ENCODE measurements at regions not wholly inside any gene's neighbourhood (a gene's known extent, or its start where the extent isn't known, plus 50 kb on each side); places are given as distances from the start of the nearest gene placed in this dataset.

GRCh38 chr9:18327121-18327520, 146.8 kb upstream of the ADAMTSL1 start:
- no peaks in the 10 kb centered on the region for H3F3A ChIP-seq (ENCODE audit: control insufficient read depth, insufficient read depth)
- H4K20me1 ChIP-seq (ENCODE audit: control insufficient read depth, insufficient read depth, low read depth, low read length): no peaks in the 10 kb centered on the region
- no peaks in the 10 kb centered on the region for H3K79me2 ChIP-seq (ENCODE audit: control insufficient read depth, low read length)
- H3K4me1 ChIP-seq (ENCODE audit: control insufficient read depth, low read length): no peaks in the 10 kb centered on the region
- TF ChIP-seq EZH2phosphoT487 (IDR thresholded peaks at IDR 0.05; ENCODE audit: borderline replicate concordance, low read length) (no peak), CTCF (IDR thresholded peaks at IDR 0.05; ENCODE audit: low read depth, low read length, poor library complexity, severe bottlenecking) (no peak)
- no peaks in the 10 kb centered on the region for H3K36me3 ChIP-seq (ENCODE audit: control insufficient read depth, low read length)
- H3K9me3 ChIP-seq (ENCODE audit: control insufficient read depth, insufficient read depth, low read length): no peaks in the 10 kb centered on the region
- H3K9me2 ChIP-seq (replicated peaks; ENCODE audit: control insufficient read depth, low read length): peaks cover 2% of the 10 kb centered on the region
- peaks cover 5% of the 10 kb centered on the region; the same call in 1 of the 2 replicates for H3K27me3 ChIP-seq (ENCODE audit: control insufficient read depth, low read length)
- no peak overlapping the region for H3K4me3 ChIP-seq (ENCODE audit: low read length)
- no peak overlapping the region for H3K27ac ChIP-seq (ENCODE audit: low read depth, low read length)
- H3K4me2 ChIP-seq (ENCODE audit: low read length): no peak overlapping the region

GRCh38 chr9:18330401-18331309, 143.3 kb upstream of the ADAMTSL1 start:
- no peaks in the 10 kb centered on the region for H3K79me2 ChIP-seq (ENCODE audit: control insufficient read depth, low read length)
- H3K4me1 ChIP-seq (ENCODE audit: control insufficient read depth, low read length): no peaks in the 10 kb centered on the region
- no peaks in the 10 kb centered on the region for H3K36me3 ChIP-seq (ENCODE audit: control insufficient read depth, low read length)
- H3K9me2 ChIP-seq (replicated peaks; ENCODE audit: control insufficient read depth, low read length): peaks cover 2% of the 10 kb centered on the region
- H3F3A ChIP-seq (ENCODE audit: control insufficient read depth, insufficient read depth): no peaks in the 10 kb centered on the region
- H3K9me3 ChIP-seq (ENCODE audit: control insufficient read depth, insufficient read depth, low read length): no peaks in the 10 kb centered on the region
- H3K4me3 ChIP-seq (ENCODE audit: low read length): no peak overlapping the region
- no peak for TF ChIP-seq EZH2phosphoT487 (IDR thresholded peaks at IDR 0.05; ENCODE audit: borderline replicate concordance, low read length)
- TF ChIP-seq CTCF (IDR thresholded peaks at IDR 0.05; ENCODE audit: low read depth, low read length, poor library complexity, severe bottlenecking): no peak
- no peaks in the 10 kb centered on the region for H4K20me1 ChIP-seq (ENCODE audit: control insufficient read depth, insufficient read depth, low read depth, low read length)
- peaks cover 5% of the 10 kb centered on the region; the same call in 1 of the 2 replicates for H3K27me3 ChIP-seq (ENCODE audit: control insufficient read depth, low read length)
- H3K4me2 ChIP-seq (ENCODE audit: low read length): no peak overlapping the region
- H3K27ac ChIP-seq (ENCODE audit: low read depth, low read length): no peak overlapping the region

GRCh38 chr9:18331310-18331684, 142.7 kb upstream of the ADAMTSL1 start:
- H3K9me3 ChIP-seq (ENCODE audit: control insufficient read depth, insufficient read depth, low read length): no peaks in the 10 kb centered on the region
- no peak overlapping the region for H3K27ac ChIP-seq (ENCODE audit: low read depth, low read length)
- H4K20me1 ChIP-seq (ENCODE audit: control insufficient read depth, insufficient read depth, low read depth, low read length): no peaks in the 10 kb centered on the region
- H3F3A ChIP-seq (ENCODE audit: control insufficient read depth, insufficient read depth): no peaks in the 10 kb centered on the region
- peaks cover 2% of the 10 kb centered on the region for H3K9me2 ChIP-seq (replicated peaks; ENCODE audit: control insufficient read depth, low read length)
- no peaks in the 10 kb centered on the region for H3K79me2 ChIP-seq (ENCODE audit: control insufficient read depth, low read length)
- H3K4me3 ChIP-seq (ENCODE audit: low read length): no peak overlapping the region
- TF ChIP-seq EZH2phosphoT487 (IDR thresholded peaks at IDR 0.05; ENCODE audit: borderline replicate concordance, low read length) (no peak), CTCF (IDR thresholded peaks at IDR 0.05; ENCODE audit: low read depth, low read length, poor library complexity, severe bottlenecking) (no peak)
- no peaks in the 10 kb centered on the region for H3K36me3 ChIP-seq (ENCODE audit: control insufficient read depth, low read length)
- H3K27me3 ChIP-seq (ENCODE audit: control insufficient read depth, low read length): peaks cover 5% of the 10 kb centered on the region; the same call in 1 of the 2 replicates
- no peaks in the 10 kb centered on the region for H3K4me1 ChIP-seq (ENCODE audit: control insufficient read depth, low read length)
- H3K4me2 ChIP-seq (ENCODE audit: low read length): no peak overlapping the region

Measured in DOHH2 (cell line).